Renal cortical epithelial cell (primary cell): ENCODE measurements at regions not wholly inside any gene's neighbourhood (a gene's known extent, or its start where the extent isn't known, plus 50 kb on each side); places are given as distances from the start of the nearest gene placed in this dataset.
"Not testable (repeated sequence)": the region's sequence is repeated elsewhere in the genome, so short reads cannot be mapped to it uniquely, and the experiment has no call there.

ENCODE experiments used
- DNase-seq: peaks from one replicate; pipeline ENCODE4 v3.0.0-alpha.2; 2011; ENCODE audit warnings: low read depth

DNA sequence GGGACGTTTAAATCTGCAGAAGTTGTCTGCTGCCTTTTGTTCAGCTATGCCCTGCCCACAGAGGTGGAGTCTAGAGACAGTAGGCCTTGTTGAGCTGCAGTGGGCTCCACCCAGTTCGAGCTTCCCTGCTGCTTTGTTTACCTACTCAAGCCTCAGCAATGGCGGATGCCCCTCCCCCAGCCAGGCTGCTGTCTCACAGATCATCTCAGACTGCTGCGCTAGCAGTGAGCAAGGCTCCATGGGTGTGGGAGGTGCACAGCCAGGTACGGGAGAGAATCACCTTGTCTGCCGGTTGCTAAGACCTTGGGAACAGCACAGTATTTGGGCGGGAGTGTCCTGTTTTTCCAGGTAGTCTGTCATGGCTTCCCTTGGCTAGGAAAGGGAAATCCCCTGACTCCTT lies 114.3 kb upstream of the PALM2AKAP2 start:
- not testable (repeated sequence) for DNase-seq

DNA sequence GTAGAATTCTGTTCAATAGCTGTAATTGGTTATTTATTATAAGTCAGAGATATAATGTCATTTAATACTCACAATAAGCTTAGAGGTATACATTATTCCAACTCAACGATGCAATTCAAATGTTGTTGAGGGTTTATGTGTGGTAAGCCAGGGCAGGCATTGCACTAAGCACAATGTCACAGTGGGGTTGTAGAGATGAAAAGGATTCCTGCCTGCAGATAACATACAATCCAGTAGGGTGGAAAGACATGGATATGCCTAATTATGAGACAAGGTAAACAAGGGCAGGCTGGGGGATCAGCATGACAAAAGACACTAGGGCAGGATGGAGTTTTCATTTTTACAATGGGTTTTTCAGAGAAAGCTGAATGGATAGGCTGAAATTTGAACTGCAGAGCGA lies 98.7 kb upstream of the PALM2AKAP2 start:
- DNase-seq, result no peak

DNA sequence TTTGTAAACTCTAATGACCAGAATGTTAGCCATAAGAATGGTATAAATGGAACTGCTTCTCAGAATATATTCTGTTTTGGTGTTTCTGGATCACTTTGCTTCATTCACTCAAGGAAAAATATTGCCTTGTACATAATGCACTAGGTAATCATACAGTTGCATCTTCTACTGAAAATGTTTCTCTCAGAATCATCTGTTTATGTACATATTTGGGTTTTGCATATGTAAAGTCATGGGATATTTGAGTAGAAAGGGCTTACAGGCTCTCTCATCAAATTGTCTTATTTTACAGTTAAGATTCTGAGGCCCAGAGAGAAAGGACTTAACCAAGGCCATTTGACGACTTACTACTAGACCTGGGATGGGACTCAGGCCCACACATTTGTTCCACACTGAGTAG lies 97.8 kb upstream of the PALM2AKAP2 start:
- no peak for DNase-seq

DNA sequence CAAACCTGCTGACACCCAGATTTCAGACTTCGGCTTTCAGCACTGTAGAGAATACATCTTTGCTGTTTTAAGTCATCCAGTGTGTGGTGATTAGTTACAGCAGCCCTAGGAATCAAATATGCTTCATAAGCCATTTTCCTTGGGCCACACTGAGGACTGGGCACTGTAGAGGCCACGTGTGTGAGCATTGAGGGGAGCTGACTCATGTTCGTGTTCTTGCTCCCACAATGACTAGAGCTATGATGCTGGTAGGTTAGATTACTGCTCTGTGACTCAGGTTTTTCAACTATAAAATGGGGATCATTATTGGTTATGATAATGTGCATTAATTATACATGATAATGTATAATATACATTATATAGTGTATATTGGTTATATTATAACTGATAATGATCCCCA lies 96.5 kb upstream of the PALM2AKAP2 start:
- DNase-seq, result no peak

DNA sequence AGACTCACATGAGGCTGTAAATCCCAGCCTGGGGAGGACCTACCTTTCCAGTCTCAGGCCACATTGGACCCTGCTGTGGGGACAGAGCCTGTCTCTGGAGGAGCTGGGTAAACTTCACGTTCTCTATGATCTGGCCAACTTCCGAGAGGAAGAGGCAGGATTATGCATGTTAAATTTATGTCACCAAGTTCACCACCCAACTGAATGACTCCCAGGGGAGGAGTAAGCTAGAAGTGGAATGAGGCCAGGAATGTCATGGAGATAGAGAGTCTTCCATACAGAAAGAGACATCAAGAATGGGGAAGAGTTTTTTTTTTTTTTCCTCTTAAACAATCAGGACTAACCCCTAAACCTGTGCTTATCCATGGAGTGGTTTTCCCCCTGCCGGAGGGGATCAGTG lies 90.3 kb upstream of the PALM2AKAP2 start:
- no peak for DNase-seq

DNA sequence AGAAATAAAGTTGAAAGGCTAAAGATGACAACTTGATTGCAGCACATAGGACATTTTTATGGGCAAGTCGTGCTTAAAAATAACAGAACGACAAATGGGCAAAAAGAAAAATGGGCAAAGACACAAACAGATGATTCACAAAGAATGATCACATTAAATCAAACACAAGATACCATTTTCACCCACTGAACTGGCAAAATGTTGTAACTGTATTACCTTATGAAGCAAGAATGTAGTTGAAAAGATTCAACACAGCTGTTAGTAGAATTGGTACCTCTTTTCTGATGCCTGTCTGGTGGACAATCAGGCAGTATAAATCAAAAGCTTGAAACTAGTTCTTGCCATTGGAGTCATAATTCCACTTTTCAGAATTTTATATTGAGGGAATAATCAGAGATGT lies 81.0 kb upstream of the PALM2AKAP2 start:
- no peak for DNase-seq

DNA sequence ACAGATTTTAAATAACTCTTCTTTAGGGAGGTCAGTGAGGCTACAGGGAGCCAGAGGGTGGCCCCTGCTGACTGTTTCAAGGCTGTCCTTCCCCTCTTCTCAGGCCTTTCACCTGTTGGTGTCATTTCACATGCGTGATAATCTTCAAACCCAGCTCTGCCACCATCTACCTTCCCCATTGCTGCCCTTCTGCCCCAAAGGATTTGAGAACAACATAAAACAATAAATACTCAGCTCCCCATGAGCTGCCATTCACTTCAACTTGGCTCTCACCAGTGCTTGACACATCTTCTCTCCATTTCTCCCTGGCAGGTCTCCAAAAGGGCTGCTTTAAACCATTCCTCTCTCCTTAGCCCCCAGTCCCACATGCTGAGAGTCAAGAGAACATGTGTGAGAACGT lies 75.5 kb upstream of the PALM2AKAP2 start:
- no peak for DNase-seq

DNA sequence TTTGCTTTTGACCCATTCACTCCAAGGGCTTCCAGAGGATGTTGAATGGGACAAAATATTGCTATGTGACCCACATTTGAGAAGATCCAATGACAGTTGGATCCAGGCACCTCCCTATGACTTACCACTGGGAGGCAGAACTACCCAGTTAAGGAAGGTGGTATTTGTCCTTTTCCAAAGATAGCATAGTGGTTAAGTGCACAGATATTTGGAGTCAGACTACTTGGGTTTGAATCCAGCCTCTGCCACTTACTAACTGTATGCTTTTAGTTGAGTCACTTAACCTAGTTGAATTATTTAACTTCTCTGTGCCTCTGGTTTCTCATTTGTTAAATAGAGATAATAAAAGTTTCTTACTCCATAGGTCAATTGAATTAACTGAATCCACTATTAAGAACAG lies 74.5 kb upstream of the PALM2AKAP2 start:
- DNase-seq, result peak; percentile 33

- DNase-seq, result no peak
Observed at GRCh38 chr9:109707355-109707754, 72.6 kb upstream of the PALM2AKAP2 start.

- DNase-seq, result no peak
Observed at GRCh38 chr9:109708451-109708945, 71.5 kb upstream of the PALM2AKAP2 start.

DNA sequence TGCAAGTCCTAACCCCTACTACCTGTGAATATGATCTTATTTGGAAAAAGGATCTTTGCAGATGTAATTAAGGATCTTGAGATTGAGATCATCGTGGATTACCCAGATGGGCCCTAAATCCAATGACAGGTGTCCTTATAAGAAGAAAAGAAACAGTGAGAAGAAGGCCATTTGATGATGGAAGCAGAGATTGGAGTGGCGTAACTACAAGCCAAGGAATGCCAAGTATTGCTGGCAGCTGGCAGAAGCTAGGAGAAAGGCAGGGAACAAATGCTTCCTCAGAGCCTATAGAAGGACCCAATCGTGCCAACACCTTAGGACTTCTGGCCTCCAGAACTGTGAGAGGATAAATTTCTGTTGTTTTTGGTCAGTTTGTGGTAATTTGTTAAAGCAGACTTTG lies 70.1 kb upstream of the PALM2AKAP2 start:
- no peak for DNase-seq

DNA sequence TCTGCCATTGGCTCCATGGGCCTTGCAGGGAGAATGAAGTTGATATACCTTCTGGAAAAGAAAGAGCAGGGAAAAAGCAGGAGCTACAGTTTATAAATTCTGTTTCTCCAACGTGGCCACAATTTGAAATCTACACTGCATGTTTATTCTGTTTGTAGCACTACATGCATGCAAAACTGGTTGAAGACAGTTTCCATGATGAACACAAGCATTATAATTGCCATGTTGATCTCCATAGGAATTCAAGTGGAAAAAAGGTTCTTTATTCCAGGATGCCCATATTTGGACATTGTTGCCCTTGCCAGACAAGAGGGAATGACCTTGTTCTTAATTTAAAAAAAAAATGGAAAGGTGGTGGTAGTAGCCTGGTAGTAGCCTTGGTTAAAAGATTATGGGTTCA lies 69.2 kb upstream of the PALM2AKAP2 start:
- no peak for DNase-seq

GRCh38 chr9:109715344-109715743 lies 64.7 kb upstream of the PALM2AKAP2 start:
- DNase-seq, result no peak

- no peak for DNase-seq
Observed at GRCh38 chr9:109716631-109717030, 63.4 kb upstream of the PALM2AKAP2 start.

- DNase-seq, result no peak
Observed at GRCh38 chr9:109717342-109717741, 62.7 kb upstream of the PALM2AKAP2 start.

- no peak for DNase-seq
Observed at GRCh38 chr9:109718861-109719260, 61.1 kb upstream of the PALM2AKAP2 start.

- DNase-seq, result no peak
Observed at GRCh38 chr9:109721001-109721400, 59.0 kb upstream of the PALM2AKAP2 start.

DNA sequence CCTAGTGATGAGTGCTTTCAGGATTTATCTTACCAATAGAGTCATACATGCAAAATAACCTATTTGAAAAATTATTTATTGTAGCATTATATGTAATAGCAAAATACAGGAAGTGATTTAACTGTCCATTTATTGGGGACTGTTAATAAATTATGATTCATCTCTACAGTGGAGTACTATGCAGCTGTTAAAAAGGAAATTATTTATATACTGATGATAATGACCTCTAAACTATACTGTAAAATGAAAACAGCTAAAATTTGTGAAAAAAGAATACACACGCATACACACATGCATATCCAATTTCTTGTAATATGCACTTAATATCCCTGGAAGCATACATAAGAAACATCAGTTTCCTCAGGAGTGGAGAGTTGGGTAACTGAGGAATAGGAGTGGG lies 58.0 kb upstream of the PALM2AKAP2 start:
- no peak for DNase-seq

DNA sequence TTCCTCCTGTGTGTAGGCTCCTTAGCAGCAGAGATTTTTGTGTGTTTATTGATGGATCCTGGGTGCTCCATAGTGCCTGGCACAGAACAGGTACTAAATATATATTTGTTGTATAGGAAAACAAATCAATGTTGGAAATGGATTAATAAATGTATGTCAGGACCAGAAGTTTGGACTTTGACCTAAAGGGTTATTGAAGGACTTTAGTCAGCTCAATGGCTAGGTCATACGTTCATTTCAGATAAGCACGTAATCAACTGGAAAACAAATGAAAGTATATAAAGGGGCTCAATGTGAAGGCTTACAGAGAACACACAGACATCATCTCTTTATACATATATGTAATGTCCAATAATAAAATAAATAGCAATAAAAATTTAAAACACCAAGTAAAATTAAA lies 56.2 kb upstream of the PALM2AKAP2 start:
- DNase-seq, result no peak

DNA sequence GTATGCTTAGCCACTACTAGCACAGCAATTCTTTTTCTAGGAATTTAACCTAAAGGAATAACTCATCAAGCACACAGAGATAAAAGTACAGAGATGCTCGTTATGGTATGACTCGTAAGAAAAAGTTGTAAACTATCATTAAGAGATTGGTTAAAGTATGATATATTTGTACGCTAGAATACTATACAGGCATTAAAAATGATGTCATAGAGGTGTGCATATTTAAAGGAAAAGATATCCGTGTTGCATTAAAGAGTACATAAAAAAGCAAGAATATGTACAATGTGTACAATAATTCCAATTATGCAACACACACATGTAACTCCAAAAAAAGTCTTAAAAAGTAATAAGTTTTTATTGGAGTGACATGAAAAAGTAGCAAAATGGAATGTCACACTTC lies 54.5 kb upstream of the PALM2AKAP2 start:
- no peak for DNase-seq

- no peak for DNase-seq
Observed at GRCh38 chr9:109726119-109726518, 53.9 kb upstream of the PALM2AKAP2 start.

- no peak for DNase-seq
Observed at GRCh38 chr9:109728686-109729300, 51.2 kb upstream of the PALM2AKAP2 start.

DNA sequence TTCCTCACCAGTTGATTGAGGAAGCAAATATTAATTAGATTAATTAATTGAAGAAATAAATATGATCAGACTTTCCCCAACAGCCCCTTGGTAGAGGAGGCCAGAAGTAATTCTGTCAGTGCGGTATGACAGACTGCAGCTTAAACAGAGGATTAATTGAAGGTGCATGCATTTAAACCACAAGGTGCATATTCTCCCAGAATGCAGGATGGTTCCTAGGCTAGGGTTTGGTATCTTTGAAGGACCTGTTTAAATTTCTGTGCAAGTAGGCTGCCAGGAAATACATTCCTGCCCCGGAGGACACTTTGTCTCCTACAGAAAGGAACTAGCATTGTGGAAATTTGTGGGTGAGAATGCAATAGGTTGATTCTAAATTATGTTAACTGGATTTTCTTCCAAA lies 50.5 kb upstream of the PALM2AKAP2 start:
- DNase-seq, result no peak
